Stimulated activated CD8-positive, alpha-beta memory T cell treated with anti-CD3 and anti-CD28 coated beads, Interleukin-15, amount 100 ng/mL, for 4 hours (primary cell): ENCODE measurements at regions not wholly inside any gene's neighbourhood (a gene's known extent, or its start where the extent isn't known, plus 50 kb on each side); places are given as distances from the start of the nearest gene placed in this dataset.
"Not testable (repeated sequence)": the region's sequence is repeated elsewhere in the genome, so short reads cannot be mapped to it uniquely, and the experiment has no call there.

Source experiments
- DNase-seq, 2 donors: peaks; one replicate each; pipeline ENCODE4 v3.0.0-alpha.2; 2020; ENCODE audit warnings: low read depth in 2 of 2

DNA sequence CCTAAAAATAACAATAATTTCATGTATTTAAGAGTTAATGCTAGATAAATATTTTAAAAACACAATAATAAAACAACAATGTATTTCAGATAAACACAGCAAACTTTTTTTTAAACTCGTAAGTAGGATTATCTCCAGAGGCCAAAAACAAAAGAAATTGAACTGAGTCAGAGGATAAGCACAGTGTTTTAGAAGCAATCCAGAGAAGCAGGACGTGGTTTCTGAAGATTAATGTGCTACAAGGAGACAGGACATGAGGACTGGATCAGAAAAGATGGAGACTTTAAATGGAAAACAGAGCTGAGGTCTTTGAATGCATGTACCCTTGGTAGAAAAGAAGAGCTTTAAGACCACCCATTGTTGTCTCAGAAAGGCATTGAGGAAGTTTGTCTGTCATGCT, 491.2 kb upstream of the TLE4 start:
- no peak for DNase-seq

DNA sequence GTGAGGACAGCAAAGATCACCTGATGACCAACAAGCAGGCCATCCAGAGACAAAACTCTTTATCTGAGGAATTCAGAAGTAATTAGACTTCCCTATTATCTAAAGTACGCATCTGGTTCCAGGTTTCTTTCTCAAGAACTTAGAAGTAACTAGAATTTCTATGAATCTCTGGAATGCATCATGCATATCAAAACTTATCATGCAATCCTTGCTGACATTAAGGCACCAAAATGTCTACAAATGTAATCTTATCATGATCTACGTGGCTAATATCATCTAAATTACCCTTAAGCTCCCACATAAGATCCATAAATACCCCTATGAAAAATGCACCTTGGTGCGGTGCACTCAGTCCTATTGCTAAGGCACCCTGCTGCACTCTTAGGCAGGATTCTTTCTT, 488.1 kb upstream of the TLE4 start:
- DNase-seq: no peak

DNA sequence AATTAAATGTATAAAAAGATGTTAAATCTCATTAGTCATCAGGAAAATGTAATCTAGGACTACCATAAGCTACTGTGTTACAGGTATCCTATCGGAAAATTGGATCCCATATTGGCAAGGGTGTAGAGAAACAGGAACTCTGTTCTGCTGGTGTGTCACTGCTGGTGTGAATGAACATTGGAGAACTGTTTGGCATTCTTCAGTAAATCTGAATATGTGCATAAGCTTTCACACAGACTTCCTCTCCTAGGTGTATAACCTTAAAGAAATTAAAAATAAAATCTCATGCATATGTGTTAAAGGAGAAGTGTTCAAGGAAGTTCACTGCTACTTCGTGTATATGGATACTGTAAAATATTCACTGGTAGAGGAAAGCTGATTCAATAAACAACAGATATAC, 484.6 kb upstream of the TLE4 start:
- no peak for DNase-seq

DNA sequence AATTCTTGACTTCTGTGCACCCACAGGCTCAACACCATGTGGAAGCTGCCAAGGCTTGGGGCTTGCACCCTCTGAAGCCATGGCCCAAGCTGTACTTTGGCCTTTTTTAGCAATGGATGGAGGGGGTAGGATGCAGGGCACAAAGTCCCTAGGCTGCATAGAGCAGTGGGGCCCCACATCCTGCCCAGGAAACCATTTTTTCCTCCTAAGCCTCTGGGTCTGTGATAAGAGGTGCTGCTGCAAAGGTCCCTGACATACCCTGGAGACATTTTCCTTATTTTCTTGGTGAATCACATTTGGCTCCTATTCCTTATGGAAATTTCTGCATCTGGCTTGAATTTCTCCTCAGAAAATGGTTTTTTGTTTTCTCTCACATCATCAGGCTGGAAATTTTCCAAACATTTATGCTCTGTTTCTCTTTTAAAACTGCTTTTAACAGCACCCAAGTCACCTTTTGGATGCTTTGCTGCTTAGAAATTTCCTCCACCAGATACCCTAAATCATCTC, 482.7 kb upstream of the TLE4 start:
- no peak for DNase-seq

DNA sequence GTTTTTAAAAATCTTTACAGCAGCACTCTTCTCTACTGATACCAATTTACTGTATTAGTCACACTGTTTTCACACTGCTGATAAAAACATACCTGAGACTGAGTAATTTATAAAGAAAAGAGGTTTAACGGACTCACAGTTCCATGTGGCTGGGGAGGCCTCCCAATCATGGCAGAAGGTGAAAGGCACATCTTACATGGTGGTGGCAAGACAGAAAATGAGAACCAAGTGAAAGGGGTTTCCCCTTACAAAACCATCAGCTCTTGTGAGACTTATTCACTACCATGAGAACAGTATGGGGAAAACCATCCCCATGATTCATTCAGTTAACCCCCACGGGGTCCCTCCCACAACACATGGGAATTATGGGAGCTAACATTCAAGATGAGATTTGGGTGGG, 481.9 kb upstream of the TLE4 start:
- DNase-seq: not testable (repeated sequence)

DNA sequence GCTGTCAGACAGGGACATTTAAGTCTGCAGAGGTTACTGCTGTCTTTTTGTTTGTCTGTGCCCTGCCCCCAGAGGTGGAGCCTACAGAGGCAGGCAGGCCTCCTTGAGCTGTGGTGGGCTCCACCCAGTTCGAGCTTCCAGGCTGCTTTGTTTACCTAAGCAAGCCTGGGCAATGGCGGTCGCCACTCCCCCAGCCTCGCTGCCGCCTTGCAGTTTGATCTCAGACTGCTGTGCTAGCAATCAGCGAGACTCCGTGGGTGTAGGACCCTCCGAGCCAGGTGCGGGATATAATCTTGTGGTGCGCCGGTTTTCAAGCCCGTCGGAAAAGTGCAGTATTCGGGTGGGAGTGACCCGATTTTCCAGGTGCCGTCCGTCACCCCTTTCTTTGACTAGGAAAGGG, 468.5 kb upstream of the TLE4 start:
- not testable (repeated sequence) for DNase-seq

DNA sequence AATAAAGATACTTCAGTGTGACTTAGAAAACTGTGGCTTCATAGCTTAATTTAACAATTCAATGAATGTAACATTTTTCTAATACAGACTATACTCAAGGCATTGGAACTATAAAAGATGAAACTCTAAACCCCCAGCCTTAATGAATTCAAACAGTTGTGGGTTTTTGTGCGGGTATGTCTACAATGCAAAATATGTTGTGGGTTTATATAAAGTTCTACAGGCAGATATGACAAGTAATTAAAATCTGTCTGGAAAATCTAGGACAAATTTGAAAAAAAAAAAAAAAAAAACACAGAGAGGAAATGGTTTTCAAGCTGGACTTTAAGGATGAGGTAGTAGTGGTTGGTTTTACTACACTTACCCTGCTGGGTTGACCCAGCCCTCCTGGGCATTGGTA, 467.5 kb upstream of the TLE4 start:
- no peak for DNase-seq

DNA sequence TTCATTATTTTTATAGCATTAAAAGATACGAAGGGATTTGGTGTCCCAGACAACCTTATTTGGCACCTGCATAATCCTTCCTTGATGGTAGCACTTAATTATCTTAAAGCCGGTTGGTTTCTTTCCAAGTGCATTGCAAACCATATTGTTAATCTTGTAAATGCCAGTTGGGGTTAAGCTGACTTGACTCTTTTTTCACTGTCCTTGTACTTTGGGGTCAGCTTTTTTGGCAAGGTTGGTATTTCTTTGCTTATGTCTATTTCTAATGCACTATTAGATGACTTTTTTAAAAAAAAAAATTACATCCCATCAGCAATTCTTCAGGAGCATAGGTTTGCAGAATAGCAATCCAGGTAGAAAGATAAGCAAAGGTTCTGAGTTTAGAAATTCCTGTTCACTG, 466.8 kb upstream of the TLE4 start:
- no peak for DNase-seq

DNA sequence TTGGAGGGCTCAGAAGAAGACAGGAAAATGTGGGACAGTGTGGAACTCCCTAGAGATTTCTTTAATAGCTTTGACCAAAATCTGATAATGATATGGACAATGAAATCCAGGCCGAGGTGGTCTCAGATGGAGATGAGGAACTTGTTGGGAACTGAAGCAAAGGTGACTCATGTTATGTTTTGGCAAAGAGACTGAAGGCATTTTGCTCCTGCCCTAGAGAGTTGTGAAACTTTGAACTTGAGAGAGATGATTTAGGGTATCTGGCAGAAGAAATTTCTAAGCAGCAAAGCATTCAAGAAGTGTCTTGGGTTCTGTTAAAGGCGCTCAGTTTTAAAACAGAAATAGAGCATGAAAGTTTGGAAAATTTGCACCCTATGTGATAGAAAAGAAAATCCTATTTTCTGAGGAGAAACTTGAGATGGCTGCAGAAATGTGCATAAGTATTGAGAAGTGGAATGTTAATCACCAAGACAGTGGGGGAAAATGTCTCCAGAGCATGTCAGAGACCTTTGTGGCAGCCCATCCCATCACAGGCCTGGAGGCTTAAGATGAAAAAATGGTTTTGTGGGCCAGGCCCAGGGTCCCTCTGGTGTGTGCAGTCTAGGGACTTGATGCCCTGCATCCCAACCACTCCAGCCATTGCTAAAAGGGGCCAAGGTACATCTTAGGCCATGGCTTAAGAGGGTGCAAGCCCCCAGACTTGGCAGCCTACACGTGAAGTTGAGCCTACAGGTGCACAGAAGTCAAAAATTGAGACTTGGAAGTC, 463.7 kb upstream of the TLE4 start:
- no peak for DNase-seq

DNA sequence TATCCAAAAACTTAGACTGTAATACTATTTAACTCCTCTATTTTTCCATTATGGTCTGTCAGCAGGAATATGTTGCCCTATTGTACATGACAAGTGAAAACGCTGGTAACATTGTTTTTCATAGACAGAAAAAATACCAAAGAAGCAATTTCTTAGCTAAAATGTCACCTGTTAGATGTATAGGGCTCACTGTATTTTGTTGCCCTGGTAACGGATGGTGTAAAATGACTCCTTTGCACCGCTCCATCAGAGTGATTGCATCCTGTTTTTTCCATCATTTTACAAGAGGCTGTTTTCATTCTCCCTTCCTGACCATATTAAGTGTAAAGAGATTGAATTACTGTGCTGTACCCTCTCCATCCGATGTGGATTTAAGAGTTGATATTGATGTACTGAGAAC, 460.1 kb upstream of the TLE4 start:
- no peak for DNase-seq

DNA sequence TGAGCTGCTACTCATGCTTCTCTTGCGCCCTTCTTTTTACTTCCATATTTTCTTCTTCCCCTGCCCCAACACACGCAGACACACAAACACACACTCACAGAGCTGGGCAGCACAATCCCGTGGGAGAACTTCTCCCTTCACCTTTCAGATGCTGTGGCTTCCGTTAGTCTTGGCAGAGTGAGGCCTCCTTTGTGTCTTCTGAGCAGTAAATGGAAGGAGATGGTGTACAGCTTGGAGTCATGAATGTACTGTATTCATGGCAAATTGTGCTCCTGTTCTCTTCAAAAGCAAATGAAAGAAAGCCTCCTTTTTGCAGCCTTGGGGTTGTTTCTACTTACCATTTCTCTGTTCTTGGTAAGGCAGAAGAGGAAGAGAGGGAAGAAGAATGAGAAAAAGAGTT, 456.6 kb upstream of the TLE4 start:
- no peak for DNase-seq

DNA sequence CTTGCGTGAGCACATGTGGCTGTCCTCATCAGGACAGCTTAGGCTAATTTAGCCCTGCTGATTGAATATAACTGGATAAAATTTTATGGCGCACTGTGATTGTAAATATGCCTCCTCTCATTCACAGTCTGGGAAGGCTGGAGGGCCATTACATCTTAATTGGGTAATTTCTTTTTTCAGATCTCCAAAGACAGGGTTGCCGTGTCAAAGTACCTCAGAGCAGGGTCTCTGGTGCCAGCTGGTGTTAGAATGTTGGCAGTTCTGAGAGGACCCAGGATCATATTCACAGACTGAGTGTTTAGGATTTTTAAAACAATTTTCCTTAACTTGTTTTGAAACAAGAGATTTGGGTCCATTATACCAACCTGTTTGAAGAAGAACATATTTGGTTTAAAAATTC, 455.7 kb upstream of the TLE4 start:
- no peak for DNase-seq

DNA sequence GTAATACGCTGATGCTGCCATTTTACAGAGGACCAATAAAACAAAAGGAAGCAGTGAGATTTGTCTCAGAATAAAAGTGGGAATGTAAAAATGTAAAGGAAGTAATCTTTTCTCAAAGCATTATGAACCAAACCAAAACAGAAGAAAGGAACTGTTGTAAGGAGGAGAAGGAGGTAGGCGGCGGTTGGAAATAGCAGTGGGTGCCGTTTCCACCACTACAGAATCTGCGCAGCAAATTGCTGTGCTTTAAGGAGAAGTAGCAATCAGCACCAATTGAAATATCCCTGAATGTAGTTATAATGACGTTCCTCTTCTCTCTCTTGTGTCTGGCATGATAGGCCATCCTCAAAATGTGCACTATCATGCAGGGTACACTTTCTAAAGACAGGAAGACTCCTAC, 455.1 kb upstream of the TLE4 start:
- DNase-seq: no peak

DNA sequence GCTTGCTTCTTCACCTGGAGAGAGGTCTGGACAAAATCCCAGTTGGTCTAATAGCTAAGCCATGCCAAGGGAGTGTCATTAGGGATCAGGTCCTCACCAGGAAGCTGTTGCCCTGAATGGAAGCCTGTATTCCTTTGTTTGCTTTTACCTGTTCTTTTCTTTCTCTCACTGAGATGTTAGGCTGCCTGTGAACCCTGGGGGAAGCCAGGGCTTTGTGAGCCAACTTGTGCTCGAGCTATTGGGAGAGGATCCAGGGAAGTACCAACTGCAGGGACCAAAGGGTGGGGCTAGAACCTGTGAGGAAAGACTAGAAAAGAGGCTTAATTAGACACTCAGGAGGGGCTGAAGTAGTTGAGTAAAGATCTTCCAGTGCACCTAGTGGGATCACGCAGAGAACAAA, 451.2 kb upstream of the TLE4 start:
- DNase-seq: no peak

DNA sequence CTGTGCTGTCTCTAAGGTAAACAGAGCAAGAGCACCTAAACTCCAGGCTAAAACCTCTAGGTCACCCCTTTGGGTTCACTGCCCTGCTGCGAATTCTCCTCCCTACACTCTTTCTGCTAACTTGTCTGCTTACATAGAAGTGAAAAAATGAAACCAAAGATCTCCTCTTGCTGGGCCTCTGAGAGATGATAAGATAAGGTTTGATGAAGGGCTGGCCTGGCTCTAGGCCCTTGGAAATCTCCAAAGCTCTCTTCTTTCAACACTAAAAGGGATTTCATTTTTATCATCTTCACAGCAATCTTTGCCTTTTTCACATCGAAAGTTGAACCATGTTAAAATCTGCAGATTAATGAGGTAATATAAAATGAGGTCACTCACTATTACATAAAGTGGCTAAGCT, 450.8 kb upstream of the TLE4 start:
- no peak for DNase-seq

DNA sequence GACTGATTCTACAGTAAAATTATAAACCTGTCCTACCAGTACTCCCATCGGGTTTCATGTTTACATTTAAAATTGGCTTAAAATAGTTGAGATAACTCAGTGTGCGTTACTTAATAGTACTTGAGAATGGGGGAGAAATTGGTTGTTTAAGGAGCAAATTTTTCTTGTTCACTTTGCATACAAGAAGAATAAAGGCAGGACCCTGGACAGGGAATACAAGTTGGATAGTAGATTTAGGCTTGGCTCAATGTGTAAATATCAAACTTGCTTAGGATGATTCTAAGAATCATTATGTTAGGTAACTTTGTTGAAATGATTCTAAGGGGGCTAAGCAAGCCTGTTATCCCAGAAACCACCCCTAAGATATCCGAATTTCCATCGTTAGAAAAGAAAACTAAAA, 448.4 kb upstream of the TLE4 start:
- no peak for DNase-seq

DNA sequence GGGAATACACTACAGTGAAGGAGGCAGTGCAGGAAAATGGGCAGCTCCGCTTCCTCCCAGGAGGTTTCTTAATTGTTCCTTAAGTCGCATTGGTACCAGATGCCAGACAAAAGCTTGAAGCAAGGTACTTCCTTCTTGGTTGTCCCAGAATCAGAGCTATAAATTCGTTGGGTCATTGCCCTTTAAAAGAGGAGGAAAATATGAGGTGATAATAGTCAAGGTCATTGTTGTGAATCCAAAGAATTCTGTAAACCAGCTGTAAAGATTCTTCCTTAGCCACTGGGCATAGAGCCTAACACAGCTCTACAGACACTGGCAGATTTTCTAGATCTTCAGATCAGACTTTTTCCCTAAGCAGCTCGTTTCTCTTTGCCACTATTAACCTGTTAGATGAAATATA, 444.1 kb upstream of the TLE4 start:
- DNase-seq: no peak

DNA sequence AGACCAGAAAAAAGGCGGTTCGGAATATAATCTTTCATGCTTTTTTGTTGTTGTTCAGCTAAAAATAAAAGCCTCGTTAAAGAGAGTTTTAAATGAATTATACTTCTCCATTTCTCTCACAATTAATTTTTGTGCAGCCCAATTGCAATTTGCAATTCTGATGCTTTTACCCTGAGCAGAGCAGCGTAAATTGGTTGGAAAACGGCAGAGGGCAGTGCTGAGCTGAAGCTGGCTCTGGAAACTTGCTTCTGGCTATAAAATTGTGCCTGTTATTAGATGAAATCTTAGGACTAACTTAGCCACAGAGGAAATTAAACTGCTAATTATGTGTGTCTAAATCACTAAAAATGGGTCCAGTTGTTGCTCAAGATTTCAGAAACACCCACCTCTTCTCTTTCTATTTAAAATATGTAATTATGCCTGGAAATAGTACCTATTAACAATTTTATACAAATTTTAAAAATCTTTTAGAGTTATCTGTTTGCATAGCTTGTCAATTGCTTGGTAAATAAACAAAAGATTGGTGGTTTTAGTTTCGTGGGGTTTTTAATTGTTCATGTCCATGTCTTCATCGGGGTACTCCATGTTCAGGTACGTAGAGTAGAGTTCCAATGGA, 441.8 kb upstream of the TLE4 start:
- no peak for DNase-seq

DNA sequence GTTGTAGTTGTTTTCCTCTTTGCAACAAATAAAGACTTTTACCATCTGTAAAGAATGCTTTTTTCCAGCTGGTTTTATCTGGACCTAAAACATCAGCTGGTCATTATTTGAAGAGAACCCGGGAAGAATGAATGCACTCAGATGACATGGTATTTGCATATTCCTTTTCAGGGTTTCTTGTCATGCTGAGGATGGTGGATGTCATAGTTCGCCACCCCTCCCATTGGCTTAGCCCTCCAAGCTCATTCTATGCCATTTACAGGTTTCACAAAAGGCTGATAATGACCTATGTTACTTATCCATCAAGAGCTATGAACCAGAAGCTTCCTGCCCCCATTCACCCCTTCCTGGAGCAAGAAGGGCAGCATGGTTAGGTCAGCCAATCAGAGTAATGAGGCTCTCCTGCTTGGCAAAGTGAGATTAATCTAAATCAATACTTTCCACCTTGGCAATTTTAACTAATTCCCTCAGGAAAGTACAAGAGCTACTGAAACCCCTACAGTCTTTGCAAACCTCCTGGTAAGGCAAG, 440.5 kb upstream of the TLE4 start:
- DNase-seq: no peak

DNA sequence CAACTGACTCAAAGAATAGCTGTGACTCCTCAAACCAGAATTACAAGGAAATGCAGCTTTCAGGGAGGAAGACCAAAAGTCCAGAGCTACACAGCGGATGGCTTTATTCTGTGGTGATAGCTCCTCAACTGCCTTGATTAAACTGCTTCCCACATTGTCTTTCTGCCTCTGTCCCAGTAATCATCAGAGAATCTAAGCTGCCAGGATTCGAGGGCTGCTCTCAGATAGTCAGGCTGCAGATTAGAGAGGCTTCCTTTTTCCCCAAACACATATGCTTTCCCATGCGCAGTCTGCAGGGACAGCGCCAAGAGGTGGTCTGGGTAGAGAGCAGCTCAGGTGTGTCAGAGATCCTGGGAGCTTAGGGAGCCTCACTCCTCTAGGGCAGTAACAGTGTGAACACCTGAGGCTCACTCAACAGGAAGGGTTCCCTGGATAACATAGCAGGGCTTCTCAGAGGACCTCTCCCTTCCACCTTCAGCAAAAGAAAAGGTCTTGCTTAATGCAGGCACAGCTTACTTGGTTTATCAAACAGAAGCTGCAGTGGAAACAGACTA, 439.9 kb upstream of the TLE4 start:
- no peak for DNase-seq

DNA sequence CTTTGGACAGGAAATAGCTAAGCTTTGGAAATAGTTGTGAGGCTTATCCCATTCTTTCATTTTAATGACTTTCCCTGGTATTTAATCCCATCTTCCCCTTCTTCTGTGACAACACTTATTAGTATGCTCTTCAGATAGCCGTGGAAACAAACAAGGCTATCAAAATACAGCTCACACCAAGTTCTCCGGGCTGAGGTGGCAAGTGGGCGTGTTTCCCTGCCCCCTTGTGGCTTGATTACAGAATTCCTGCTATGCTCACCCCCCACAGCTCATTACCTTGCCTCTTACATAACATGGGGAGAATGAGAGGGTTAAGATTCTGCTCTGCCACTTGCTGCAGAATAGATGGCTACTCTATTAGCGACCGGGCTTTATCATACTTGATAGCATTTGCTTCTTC, 437.1 kb upstream of the TLE4 start:
- no peak for DNase-seq

DNA sequence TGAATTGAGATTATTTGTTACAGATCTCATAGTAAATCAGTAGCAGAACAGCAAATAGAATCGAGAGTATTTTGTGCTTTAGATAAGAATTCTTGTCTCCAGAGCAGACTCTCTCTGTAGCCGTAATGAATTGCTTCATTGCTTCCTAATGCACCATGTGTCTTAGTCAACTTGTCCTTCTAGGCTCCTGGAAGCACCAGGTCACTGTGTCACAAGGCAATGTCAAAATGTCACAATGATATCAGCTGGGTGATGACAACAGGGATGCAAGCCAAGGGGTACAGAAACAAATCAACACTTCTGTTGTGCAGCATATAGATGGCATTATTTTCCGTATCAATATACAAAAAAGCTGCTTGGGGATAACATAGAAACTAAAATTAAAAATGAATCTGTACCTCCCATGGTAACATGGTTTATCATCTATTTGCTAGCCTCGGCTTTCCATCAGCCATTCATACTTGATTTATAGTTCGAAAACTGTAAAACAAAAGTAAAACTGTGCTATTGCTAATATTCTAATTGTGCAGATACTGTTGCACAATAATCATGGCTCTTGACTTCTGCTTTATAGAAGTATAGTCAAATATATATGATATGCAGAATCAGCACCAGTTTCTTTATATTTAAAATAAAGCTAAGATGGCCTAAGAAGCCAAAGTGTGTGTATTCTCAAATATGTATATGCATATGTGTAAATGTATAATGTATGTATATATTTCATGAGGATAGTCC, 435.9 kb upstream of the TLE4 start:
- DNase-seq: no peak
